HepG2 (cell line): ENCODE measurements at regions not wholly inside any gene's neighbourhood (a gene's known extent, or its start where the extent isn't known, plus 50 kb on each side); places are given as distances from the start of the nearest gene placed in this dataset.

Experiments
- CBX1 ChIP-seq: IDR thresholded peaks from one replicate; pipeline ENCODE4 v1.6.1; 2016; ENCODE audit warnings: antibody characterized with exemption, low read depth
- ZFX ChIP-seq: sonication (generic); formaldehyde crosslinking; IDR thresholded peaks from 2 replicates; pipeline ENCODE4 v1.4.0; 2020; ENCODE audit warnings: mild to moderate bottlenecking, low read depth, missing genetic modification reagents, moderate library complexity
- ZNF549 ChIP-seq: sonication (generic); formaldehyde crosslinking; IDR thresholded peaks from 2 replicates; pipeline ENCODE4 v1.5.0; 2020; ENCODE audit warnings: missing genetic modification reagents
- TF ChIP-seq, protein P1 (sequence below): sonication (generic); formaldehyde crosslinking; conservative IDR thresholded peaks from 2 replicates; pipeline ENCODE4 v1.5.0; 2020; ENCODE audit warnings: missing genetic modification reagents
- TF ChIP-seq, protein P2 (sequence below), 2 experiments: sonication (generic) in 1 of 2; formaldehyde crosslinking in 1 of 2; IDR thresholded peaks; 2 replicates each; pipeline versions ENCODE4 v1.4.0 to v1.6.1; 2018 to 2020; ENCODE audit warnings: missing genetic modification reagents in 2 of 2, borderline replicate concordance in 1 of 2, low read depth in 1 of 2, mild to moderate bottlenecking in 1 of 2, missing biosample characterization in 1 of 2

GRCh38 chr9:119523508-119523907 lies 154.3 kb upstream of the BRINP1 start:
- no peak for TF ChIP-seq ZNF549
- TF ChIP-seq, protein P1, sequence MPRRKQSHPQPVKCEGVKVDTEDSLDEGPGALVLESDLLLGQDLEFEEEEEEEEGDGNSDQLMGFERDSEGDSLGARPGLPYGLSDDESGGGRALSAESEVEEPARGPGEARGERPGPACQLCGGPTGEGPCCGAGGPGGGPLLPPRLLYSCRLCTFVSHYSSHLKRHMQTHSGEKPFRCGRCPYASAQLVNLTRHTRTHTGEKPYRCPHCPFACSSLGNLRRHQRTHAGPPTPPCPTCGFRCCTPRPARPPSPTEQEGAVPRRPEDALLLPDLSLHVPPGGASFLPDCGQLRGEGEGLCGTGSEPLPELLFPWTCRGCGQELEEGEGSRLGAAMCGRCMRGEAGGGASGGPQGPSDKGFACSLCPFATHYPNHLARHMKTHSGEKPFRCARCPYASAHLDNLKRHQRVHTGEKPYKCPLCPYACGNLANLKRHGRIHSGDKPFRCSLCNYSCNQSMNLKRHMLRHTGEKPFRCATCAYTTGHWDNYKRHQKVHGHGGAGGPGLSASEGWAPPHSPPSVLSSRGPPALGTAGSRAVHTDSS (CRISPR knock-in tag) = no peak
- no peak for TF ChIP-seq CBX1
- TF ChIP-seq, protein P2, sequence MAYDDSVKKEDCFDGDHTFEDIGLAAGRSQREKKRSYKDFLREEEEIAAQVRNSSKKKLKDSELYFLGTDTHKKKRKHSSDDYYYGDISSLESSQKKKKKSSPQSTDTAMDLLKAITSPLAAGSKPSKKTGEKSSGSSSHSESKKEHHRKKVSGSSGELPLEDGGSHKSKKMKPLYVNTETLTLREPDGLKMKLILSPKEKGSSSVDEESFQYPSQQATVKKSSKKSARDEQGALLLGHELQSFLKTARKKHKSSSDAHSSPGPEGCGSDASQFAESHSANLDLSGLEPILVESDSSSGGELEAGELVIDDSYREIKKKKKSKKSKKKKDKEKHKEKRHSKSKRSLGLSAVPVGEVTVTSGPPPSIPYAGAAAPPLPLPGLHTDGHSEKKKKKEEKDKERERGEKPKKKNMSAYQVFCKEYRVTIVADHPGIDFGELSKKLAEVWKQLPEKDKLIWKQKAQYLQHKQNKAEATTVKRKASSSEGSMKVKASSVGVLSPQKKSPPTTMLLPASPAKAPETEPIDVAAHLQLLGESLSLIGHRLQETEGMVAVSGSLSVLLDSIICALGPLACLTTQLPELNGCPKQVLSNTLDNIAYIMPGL (CRISPR knock-in tag; IDR thresholded peaks at IDR 0.05; ENCODE audit: borderline replicate concordance in 1 of 2, low read depth in 1 of 2) = no peak
- no peak for TF ChIP-seq ZFX (CRISPR knock-in tag)
